Neuronal stem cell (in vitro differentiated cells): ENCODE measurements at regions not wholly inside any gene's neighbourhood (a gene's known extent, or its start where the extent isn't known, plus 50 kb on each side); places are given as distances from the start of the nearest gene placed in this dataset.

Source experiments
- DNase-seq: peaks from one replicate; pipeline ENCODE4 v3.0.0-alpha.2; 2013; ENCODE audit warnings: low spot score
- H2AFZ ChIP-seq: one replicate; pipeline ENCODE4 v1.6.1; 2013; ENCODE audit warnings: mild to moderate bottlenecking, low read length, inconsistent platforms
- H2AK5ac ChIP-seq: 2 replicates; pipeline ENCODE4 v1.6.1; 2013; ENCODE audit warnings: low read depth, mild to moderate bottlenecking, inconsistent platforms, low read length, moderate library complexity, mixed read lengths
- H2BK120ac ChIP-seq: 2 replicates; pipeline ENCODE4 v1.6.1; 2013; ENCODE audit warnings: low read depth, mild to moderate bottlenecking, inconsistent platforms, low read length, moderate library complexity, mixed read lengths
- H2BK12ac ChIP-seq: one replicate; pipeline ENCODE4 v1.6.1; 2013; ENCODE audit warnings: low read length, inconsistent platforms
- H2BK15ac ChIP-seq: 2 replicates; pipeline ENCODE4 v1.6.1; 2013; ENCODE audit warnings: mild to moderate bottlenecking, low read length, inconsistent platforms, mixed read lengths
- H2BK5ac ChIP-seq: one replicate; pipeline ENCODE4 v1.6.1; 2013; ENCODE audit warnings: inconsistent platforms, mild to moderate bottlenecking, low read length, moderate library complexity
- H3K14ac ChIP-seq: one replicate; pipeline ENCODE4 v1.6.1; 2013; ENCODE audit warnings: low read length, inconsistent platforms
- H3K18ac ChIP-seq: 2 replicates; pipeline ENCODE4 v1.6.1; 2013; ENCODE audit warnings: low read length, inconsistent platforms
- H3K23ac ChIP-seq: 2 replicates; pipeline ENCODE4 v1.6.1; 2013; ENCODE audit warnings: low read depth, mild to moderate bottlenecking, mixed read lengths, low read length, inconsistent platforms; ENCODE audit not compliant: poor library complexity
- H3K27ac ChIP-seq: replicated peaks from 3 replicates; pipeline ENCODE4 v1.5.1; 2013; ENCODE audit warnings: low read length, inconsistent platforms
- H3K27me3 ChIP-seq, 3 experiments: 2 replicates each; pipeline ENCODE4 v1.6.1; 2013; ENCODE audit warnings: low read length in 3 of 3, mild to moderate bottlenecking in 2 of 3, inconsistent platforms in 1 of 3, low read depth in 1 of 3, mixed read lengths in 1 of 3, moderate library complexity in 1 of 3; ENCODE audit not compliant: control insufficient read depth in 3 of 3, insufficient read depth in 3 of 3
- H3K36me3 ChIP-seq, 2 donors: replicated peaks in 1 of 2; 2 replicates each; pipeline ENCODE4 v1.6.1; 2013; ENCODE audit warnings: low read length in 2 of 2; ENCODE audit not compliant: control insufficient read depth in 2 of 2, insufficient read depth in 2 of 2
- H3K4ac ChIP-seq: 2 replicates; pipeline ENCODE4 v1.6.1; 2013; ENCODE audit warnings: inconsistent platforms, mild to moderate bottlenecking, low read length, moderate library complexity
- H3K4me1 ChIP-seq, 2 donors: 1 replicate in 1 of 2; 2 replicates in 1 of 2; pipeline ENCODE4 v1.6.1; 2013; ENCODE audit warnings: low read length in 2 of 2, low read depth in 1 of 2; ENCODE audit not compliant: control insufficient read depth in 2 of 2, insufficient read depth in 1 of 2
- H3K4me2 ChIP-seq: one replicate; pipeline ENCODE4 v1.6.1; 2013; ENCODE audit warnings: mild to moderate bottlenecking, low read length, inconsistent platforms; ENCODE audit not compliant: insufficient read depth, poor library complexity, severe bottlenecking
- H3K4me3 ChIP-seq, 2 donors: 2 replicates each; pipeline ENCODE4 v1.5.1; 2013; ENCODE audit warnings: low read length in 2 of 2, mild to moderate bottlenecking in 2 of 2, inconsistent platforms in 1 of 2, moderate library complexity in 1 of 2
- H3K79me1 ChIP-seq: one replicate; pipeline ENCODE4 v1.6.1; 2013; ENCODE audit warnings: low read depth, mild to moderate bottlenecking, inconsistent platforms, low read length, moderate library complexity
- H3K9ac ChIP-seq: one replicate; pipeline ENCODE4 v1.6.1; 2013; ENCODE audit warnings: mild to moderate bottlenecking, low read depth, low read length, inconsistent platforms; ENCODE audit not compliant: poor library complexity
- H3K9me3 ChIP-seq, 2 donors: replicated peaks in 1 of 2; 2 replicates each; pipeline versions ENCODE3 to v1.6.1; 2013; ENCODE audit warnings: low read length in 2 of 2, mild to moderate bottlenecking in 2 of 2, inconsistent platforms in 1 of 2, low read depth in 1 of 2, mixed read lengths in 1 of 2, moderate library complexity in 1 of 2; ENCODE audit not compliant: control insufficient read depth in 2 of 2, insufficient read depth in 1 of 2
- H4K8ac ChIP-seq: one replicate; pipeline ENCODE4 v1.6.1; 2013; ENCODE audit warnings: low read depth, mild to moderate bottlenecking, inconsistent platforms, low read length, moderate library complexity
- H4K91ac ChIP-seq: one replicate; pipeline ENCODE4 v1.6.1; 2013; ENCODE audit warnings: low read length, low read depth, mild to moderate bottlenecking, inconsistent platforms; ENCODE audit not compliant: poor library complexity
- WGBS, 2 donors: extraction: QIAGEN DNeasy Blood & Tissue Kit; methylation state at CpG; one replicate each; pipeline ENCODE4 v1.1.7; 2013; ENCODE audit warnings: missing lambda C conversion rate in 2 of 2, mixed read lengths in 1 of 2; ENCODE audit not compliant: insufficient read length in 2 of 2, insufficient replicate concordance in 1 of 2; ENCODE audit errors: extremely low coverage in 2 of 2; 5-methylcytosine and 5-hydroxymethylcytosine counted together

DNA sequence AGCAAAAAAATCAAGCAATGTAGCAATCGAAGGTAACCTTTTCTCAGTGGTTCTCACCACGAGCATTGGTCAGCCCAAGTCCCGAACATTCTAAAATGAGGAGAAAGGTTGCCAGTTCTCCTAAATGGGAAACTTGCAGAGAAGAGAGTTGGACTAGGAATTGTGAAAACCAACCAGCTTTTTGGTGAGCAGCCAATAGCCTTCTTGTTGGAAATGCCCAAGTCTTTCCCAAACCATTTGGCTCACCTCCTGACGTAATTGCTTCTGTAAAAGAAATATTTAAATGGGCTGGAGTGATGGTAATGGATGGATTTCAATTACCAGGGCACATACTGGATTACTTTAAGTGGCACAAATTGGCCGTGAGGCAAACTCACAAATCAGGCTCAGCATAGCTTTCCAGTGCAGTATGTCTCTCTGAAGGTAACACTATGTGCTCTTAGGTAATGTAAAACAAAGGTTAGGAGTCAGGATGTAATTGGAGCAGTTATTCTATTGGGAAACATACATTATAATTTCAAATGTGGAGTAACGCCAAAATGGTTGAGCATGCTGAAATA, 423.2 kb downstream of the KLF5 start:
- no peak for DNase-seq
- Histone ChIP-seq H3K18ac (no peak overlapping the region), H2AFZ (no peak overlapping the region), H3K4ac (no peak overlapping the region), H3K27me3 (no peaks in the 10 kb centered on the region), H2AK5ac (no peak overlapping the region), H3K27ac (no peak overlapping the region), H2BK5ac (no peak overlapping the region), H3K36me3 (no peaks in the 10 kb centered on the region), H4K91ac (no peak overlapping the region), H3K23ac (no peak overlapping the region), H2BK120ac (no peak overlapping the region), H3K4me1 (peaks cover 0 to 2% of the 10 kb centered on the region in 2 donors), H3K4me2 (no peak overlapping the region), H3K9ac (no peak overlapping the region), H3K9me3 (no peaks in the 10 kb centered on the region), H4K8ac (no peak overlapping the region), H2BK12ac (no peak overlapping the region), H3K14ac (no peak overlapping the region), H2BK15ac (no peak overlapping the region), H3K4me3 (no peak overlapping the region), H3K79me1 (no peaks in the 10 kb centered on the region)
- no CpG with 5 or more reads among the region's 6 CpGs for WGBS, 2 donors

DNA sequence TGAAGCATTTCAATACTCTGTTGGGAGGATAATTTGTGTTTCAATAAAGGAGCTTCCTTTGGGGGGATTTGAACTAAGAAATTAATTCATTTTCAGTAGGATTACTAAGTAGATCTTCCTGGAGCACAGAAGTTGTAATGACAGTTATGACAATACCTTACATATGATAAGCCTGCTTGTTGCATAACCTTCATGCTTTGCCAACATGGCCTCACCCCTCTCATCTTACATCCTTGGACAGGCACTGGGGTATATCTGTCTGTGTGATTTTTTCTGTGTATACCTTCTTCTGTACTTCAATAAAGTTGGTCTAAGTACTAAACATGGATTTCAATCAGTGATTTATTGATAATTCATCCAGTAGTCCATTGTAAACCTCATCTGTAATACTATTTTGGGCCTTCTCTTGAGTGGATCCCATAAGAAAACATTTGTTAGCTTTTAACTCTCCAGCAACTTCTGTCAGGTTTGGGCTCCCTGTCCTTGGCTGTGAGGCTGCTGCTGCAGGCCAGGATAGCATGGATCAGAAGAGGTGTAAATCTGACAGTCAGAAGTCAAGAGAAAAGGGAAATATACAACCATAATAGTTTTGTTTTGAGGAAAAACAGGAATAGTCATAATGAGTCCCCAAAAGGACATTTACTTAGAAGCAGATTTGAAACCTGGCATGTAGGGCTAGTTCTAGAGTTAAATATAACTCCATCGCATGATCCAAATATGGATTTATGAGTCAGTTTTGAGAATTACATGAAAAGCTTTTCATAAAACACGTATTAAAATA, 422.2 kb downstream of the KLF5 start:
- Histone ChIP-seq H3K9me3 (no peaks in the 10 kb centered on the region), H3K27me3 (no peaks in the 10 kb centered on the region), H4K8ac (no peak overlapping the region), H3K27ac (no peak overlapping the region), H2AFZ (no peak overlapping the region), H2BK12ac (no peak overlapping the region), H3K18ac (no peak overlapping the region), H3K4me1 (peaks cover 0 to 2% of the 10 kb centered on the region in 2 donors), H2BK120ac (no peak overlapping the region), H3K4me3 (no peak overlapping the region), H3K23ac (no peak overlapping the region), H3K4ac (no peak overlapping the region), H3K36me3 (no peaks in the 10 kb centered on the region), H2AK5ac (no peak overlapping the region), H3K4me2 (no peak overlapping the region), H3K9ac (no peak overlapping the region), H4K91ac (no peak overlapping the region), H2BK5ac (no peak overlapping the region), H3K79me1 (no peaks in the 10 kb centered on the region), H3K14ac (no peak overlapping the region), H2BK15ac (no peak overlapping the region)
- no CpG with 5 or more reads among the region's 2 CpGs for WGBS, 2 donors
- DNase-seq: no peak

DNA sequence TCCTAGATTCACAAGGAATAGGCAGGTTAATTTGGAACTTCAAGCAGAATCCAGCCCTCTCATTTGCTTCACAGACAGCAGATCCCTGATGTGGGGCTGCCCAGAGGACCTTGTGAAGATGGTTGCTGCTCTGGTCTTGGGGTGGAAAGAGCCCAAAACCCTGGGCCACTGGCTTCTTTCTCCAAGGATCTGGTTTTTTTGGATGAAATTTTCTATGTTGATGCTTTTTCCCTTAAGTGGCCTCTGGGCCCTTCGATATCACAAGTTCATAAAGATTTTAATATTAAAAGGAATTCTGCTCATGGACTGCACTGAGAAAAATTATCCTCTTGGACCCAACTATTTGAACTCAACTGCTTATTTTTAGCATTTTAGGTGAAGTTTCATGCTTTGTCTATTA, 421.1 kb downstream of the KLF5 start:
- no peaks in the 10 kb centered on the region for H3K4me1 ChIP-seq
- H3K4me3 ChIP-seq: no peak overlapping the region
- no peak overlapping the region for H3K4ac ChIP-seq
- no peak overlapping the region for H2BK5ac ChIP-seq
- H2BK120ac ChIP-seq: no peak overlapping the region
- no peak overlapping the region for H2AFZ ChIP-seq
- H2AK5ac ChIP-seq: no peak overlapping the region
- no peak overlapping the region for H3K14ac ChIP-seq
- no peaks in the 10 kb centered on the region for H3K27me3 ChIP-seq
- H2BK12ac ChIP-seq: no peak overlapping the region
- H2BK15ac ChIP-seq: no peak overlapping the region
- no peak overlapping the region for H3K27ac ChIP-seq
- H3K9ac ChIP-seq: no peak overlapping the region
- H3K23ac ChIP-seq: no peak overlapping the region
- no peaks in the 10 kb centered on the region for H3K36me3 ChIP-seq
- H4K8ac ChIP-seq: no peak overlapping the region
- no peaks in the 10 kb centered on the region for H3K9me3 ChIP-seq
- no peak overlapping the region for H4K91ac ChIP-seq
- H3K18ac ChIP-seq: no peak overlapping the region
- H3K79me1 ChIP-seq: no peaks in the 10 kb centered on the region
- no peak overlapping the region for H3K4me2 ChIP-seq
- WGBS, 2 donors: no CpG with 5 or more reads among the region's 1 CpG
- DNase-seq: no peak

DNA sequence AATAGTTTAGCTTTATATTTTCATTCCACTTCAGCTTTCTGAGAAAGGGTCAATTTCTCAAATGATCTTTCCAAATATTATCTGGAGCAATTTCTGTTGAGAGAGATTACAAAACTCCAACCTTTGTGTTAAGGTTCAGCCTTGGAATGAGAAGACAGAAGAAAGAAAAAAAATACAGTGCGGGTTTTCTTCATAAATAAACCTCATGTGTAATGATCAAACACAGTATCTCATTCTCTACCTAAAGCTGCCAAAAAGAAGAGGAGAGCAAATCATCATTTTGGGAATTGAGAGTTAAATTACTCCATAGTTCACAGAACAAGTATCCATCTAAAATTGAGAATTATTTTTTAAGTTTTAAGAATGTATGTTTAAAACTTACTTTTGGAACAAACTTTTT, 420.5 kb downstream of the KLF5 start:
- no peaks in the 10 kb centered on the region for H3K36me3 ChIP-seq
- H3K4me1 ChIP-seq: no peaks in the 10 kb centered on the region
- H3K9me3 ChIP-seq: no peaks in the 10 kb centered on the region

More for the DNA sequence above, 420.5 kb downstream of the KLF5 start:
- Histone ChIP-seq H2BK12ac (no peak overlapping the region), H4K91ac (no peak overlapping the region), H3K4ac (no peak overlapping the region), H3K27ac (no peak overlapping the region), H3K4me3 (no peak overlapping the region), H3K9ac (no peak overlapping the region), H2BK5ac (no peak overlapping the region), H3K18ac (no peak overlapping the region), H3K23ac (no peak overlapping the region), H3K4me2 (no peak overlapping the region), H2BK120ac (no peak overlapping the region), H2BK15ac (no peak overlapping the region), H2AFZ (no peak overlapping the region), H3K79me1 (no peaks in the 10 kb centered on the region), H3K27me3 (no peaks in the 10 kb centered on the region), H3K14ac (no peak overlapping the region), H4K8ac (no peak overlapping the region), H2AK5ac (no peak overlapping the region)
- WGBS, 2 donors: no CpG with 5 or more reads among the region's 1 CpG
- DNase-seq: no peak
